H9 (cell line): ENCODE measurements at regions not wholly inside any gene's neighbourhood (a gene's known extent, or its start where the extent isn't known, plus 50 kb on each side); places are given as distances from the start of the nearest gene placed in this dataset.

ENCODE experiments used
- DNase-seq: peaks from one replicate; pipeline ENCODE4 v3.0.0-alpha.2; 2017
- H2AFZ ChIP-seq: one replicate; pipeline ENCODE4 v1.6.1; 2013; ENCODE audit warnings: mild to moderate bottlenecking, low read length, control low read depth, moderate library complexity
- H2AK5ac ChIP-seq: 2 replicates; pipeline ENCODE4 v1.6.1; 2013; ENCODE audit warnings: low read length, control low read depth, mixed read lengths; ENCODE audit not compliant: insufficient read length
- H2BK120ac ChIP-seq: one replicate; pipeline ENCODE4 v1.6.1; 2013; ENCODE audit warnings: low read depth, mild to moderate bottlenecking, low read length, control low read depth, inconsistent platforms; ENCODE audit not compliant: poor library complexity, severe bottlenecking
- H2BK12ac ChIP-seq: 2 replicates; pipeline ENCODE4 v1.6.1; 2013; ENCODE audit warnings: low read length, control low read depth, mixed read lengths, low read depth; ENCODE audit not compliant: insufficient read length
- H2BK15ac ChIP-seq: 2 replicates; pipeline ENCODE4 v1.6.1; 2013; ENCODE audit warnings: low read depth, low read length, control low read depth
- H2BK20ac ChIP-seq: one replicate; pipeline ENCODE4 v1.6.1; 2013; ENCODE audit warnings: low read depth, mild to moderate bottlenecking, low read length, control low read depth, inconsistent platforms; ENCODE audit not compliant: poor library complexity, severe bottlenecking
- H2BK5ac ChIP-seq: 2 replicates; pipeline ENCODE4 v1.6.1; 2013; ENCODE audit warnings: low read length, control low read depth, mixed read lengths; ENCODE audit not compliant: insufficient read length
- H3K14ac ChIP-seq: 2 replicates; pipeline ENCODE4 v1.6.1; 2013; ENCODE audit warnings: low read length, control low read depth; ENCODE audit not compliant: insufficient read depth
- H3K18ac ChIP-seq: 2 replicates; pipeline ENCODE4 v1.6.1; 2013; ENCODE audit warnings: low read depth, mild to moderate bottlenecking, mixed read lengths, low read length, control low read depth; ENCODE audit not compliant: insufficient read length
- H3K23ac ChIP-seq: 2 replicates; pipeline ENCODE4 v1.6.1; 2013; ENCODE audit warnings: low read length, control low read depth, mixed read lengths, low read depth; ENCODE audit not compliant: insufficient read length
- H3K23me2 ChIP-seq: 2 replicates; pipeline ENCODE4 v1.6.1; 2013; ENCODE audit warnings: low read depth, mild to moderate bottlenecking, mixed read lengths, low read length, control low read depth; ENCODE audit not compliant: insufficient read length, poor library complexity, severe bottlenecking
- H3K27ac ChIP-seq: 2 replicates; pipeline ENCODE4 v1.5.1; 2013; ENCODE audit warnings: low read length, control low read depth, mixed read lengths, low read depth; ENCODE audit not compliant: insufficient read length
- H3K27me3 ChIP-seq: 2 replicates; pipeline ENCODE4 v1.6.1; 2013; ENCODE audit warnings: low read length, control low read depth, inconsistent platforms; ENCODE audit not compliant: insufficient read depth
- H3K4ac ChIP-seq: 2 replicates; pipeline ENCODE4 v1.6.1; 2013; ENCODE audit warnings: low read depth, mild to moderate bottlenecking, control low read depth, inconsistent platforms, low read length, moderate library complexity
- H3K4me1 ChIP-seq: 2 replicates; pipeline ENCODE4 v1.6.1; 2013; ENCODE audit warnings: low read length, control low read depth, inconsistent platforms; ENCODE audit not compliant: insufficient read depth
- H3K4me2 ChIP-seq: 2 replicates; pipeline ENCODE4 v1.6.1; 2013; ENCODE audit warnings: low read length, control low read depth, mixed read lengths; ENCODE audit not compliant: insufficient read length, insufficient read depth
- H3K56ac ChIP-seq: 2 replicates; pipeline ENCODE4 v1.6.1; 2013; ENCODE audit warnings: low read depth, mild to moderate bottlenecking, mixed read lengths, low read length, control low read depth; ENCODE audit not compliant: insufficient read length
- H3K79me1 ChIP-seq: 2 replicates; pipeline ENCODE4 v1.6.1; 2013; ENCODE audit warnings: low read depth, mild to moderate bottlenecking, moderate library complexity, low read length, control low read depth, inconsistent platforms; ENCODE audit not compliant: insufficient read depth, poor library complexity, severe bottlenecking
- H3K79me2 ChIP-seq: 2 replicates; pipeline ENCODE4 v1.6.1; 2013; ENCODE audit warnings: low read length, control low read depth, inconsistent platforms; ENCODE audit not compliant: insufficient read depth
- H3K9ac ChIP-seq: 2 replicates; pipeline ENCODE4 v1.6.1; 2013; ENCODE audit warnings: low read length, control low read depth, mixed read lengths; ENCODE audit not compliant: insufficient read length; ENCODE audit errors: extremely low read depth
- H3K9me3 ChIP-seq: one replicate; pipeline ENCODE4 v1.6.1; 2013; ENCODE audit warnings: low read depth, low read length, inconsistent platforms; ENCODE audit not compliant: control insufficient read depth
- H3T11ph ChIP-seq: one replicate; pipeline ENCODE4 v1.6.1; 2013; ENCODE audit warnings: mild to moderate bottlenecking, low read length, control low read depth, inconsistent platforms
- H4K20me1 ChIP-seq: one replicate; pipeline ENCODE4 v1.6.1; 2013; ENCODE audit not compliant: control insufficient read depth, insufficient read length, insufficient read depth
- H4K5ac ChIP-seq: 2 replicates; pipeline ENCODE4 v1.6.1; 2013; ENCODE audit warnings: low read depth, mild to moderate bottlenecking, mixed read lengths, low read length, control low read depth; ENCODE audit not compliant: insufficient read length
- H4K8ac ChIP-seq: replicated peaks from 2 replicates; pipeline ENCODE4 v1.6.1; 2013; ENCODE audit warnings: low read length, control low read depth, mixed read lengths, low read depth; ENCODE audit not compliant: insufficient read length
- H4K91ac ChIP-seq: 2 replicates; pipeline ENCODE4 v1.6.1; 2013; ENCODE audit warnings: low read depth, mild to moderate bottlenecking, moderate library complexity, mixed read lengths, low read length, control low read depth; ENCODE audit not compliant: insufficient read length
- H3K27ac Mint-ChIP-seq, 3 experiments: 2 replicates in 2 of 3; 3 replicates in 1 of 3; pipeline ENCODE4 v1.8.0; 2020 to 2021; ENCODE audit warnings: mixed read lengths in 3 of 3, mild to moderate bottlenecking in 1 of 3, moderate library complexity in 1 of 3
- H3K27me3 Mint-ChIP-seq: 2 replicates; pipeline ENCODE4 v1.8.0; 2021; ENCODE audit warnings: low read depth, mild to moderate bottlenecking, moderate library complexity, mixed read lengths
- H3K36me3 Mint-ChIP-seq, 3 experiments: 2 replicates in 2 of 3; 3 replicates in 1 of 3; pipeline ENCODE4 v1.8.0; 2020 to 2021; ENCODE audit warnings: low read depth in 3 of 3, mixed read lengths in 3 of 3; ENCODE audit not compliant: insufficient read depth in 1 of 3
- H3K4me1 Mint-ChIP-seq, 2 experiments: 2 replicates each; pipeline ENCODE4 v1.8.0; 2020; ENCODE audit warnings: mixed read lengths in 2 of 2
- H3K4me3 Mint-ChIP-seq, 2 experiments: 2 replicates in 1 of 2; 3 replicates in 1 of 2; pipeline ENCODE4 v1.8.0; 2020 to 2021; ENCODE audit warnings: mild to moderate bottlenecking in 2 of 2, mixed read lengths in 2 of 2, moderate library complexity in 1 of 2
- H3K9me3 Mint-ChIP-seq, 2 experiments: 2 replicates in 1 of 2; 3 replicates in 1 of 2; pipeline ENCODE4 v1.8.0; 2020; ENCODE audit warnings: mild to moderate bottlenecking in 2 of 2, mixed read lengths in 2 of 2, moderate library complexity in 1 of 2
- WGBS: extraction: QIAGEN DNeasy Blood & Tissue Kit; methylation state at CpG from one replicate; pipeline ENCODE4 v1.1.7; 2013; ENCODE audit warnings: missing lambda C conversion rate, low lambda C conversion rate, mixed read lengths; ENCODE audit not compliant: insufficient read length; ENCODE audit errors: extremely low coverage; 5-methylcytosine and 5-hydroxymethylcytosine counted together
- TF ChIP-seq, protein P1 (sequence below): fragments of 200-600 bp; sonication (generic); conservative IDR thresholded peaks from 3 replicates; pipeline ENCODE4 v1.8.0; 2021; ENCODE audit warnings: antibody characterized with exemption, mild to moderate bottlenecking

DNA sequence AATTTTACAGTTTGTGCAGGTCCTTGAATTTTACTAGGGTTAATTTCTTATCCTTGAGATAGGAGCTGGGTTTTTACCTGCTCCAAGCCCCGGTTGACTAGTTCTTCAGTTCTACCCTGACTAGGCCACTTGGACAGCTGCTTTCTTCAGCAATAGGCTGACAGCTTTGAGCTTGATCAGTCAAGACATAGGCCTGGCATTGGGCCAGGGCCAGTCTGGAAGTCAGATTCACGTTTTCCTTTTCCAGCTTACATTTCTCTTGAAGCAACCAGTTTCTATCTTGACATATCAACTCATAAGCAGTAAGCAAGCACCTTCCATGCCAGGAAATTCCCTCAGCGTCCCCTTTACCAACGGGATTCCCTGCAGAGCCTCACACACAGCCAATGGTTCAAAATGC, 63.7 kb upstream of the AJAP1 start:
- Mint-ChIP-seq H3K4me1 (peaks cover 2% of the 10 kb centered on the region in 2 experiments; a peak in 1 of 4 replicates), H3K27ac (no peak overlapping the region), H3K36me3 (no peaks in the 10 kb centered on the region), H3K27me3 (peaks cover 11% of the 10 kb centered on the region), H3K9me3 (no peaks in the 10 kb centered on the region), H3K4me3 (no peak overlapping the region)
- no peaks in the 10 kb centered on the region for H3K4me1 ChIP-seq
- H3K9me3 ChIP-seq: no peaks in the 10 kb centered on the region
- TF ChIP-seq, protein P1, sequence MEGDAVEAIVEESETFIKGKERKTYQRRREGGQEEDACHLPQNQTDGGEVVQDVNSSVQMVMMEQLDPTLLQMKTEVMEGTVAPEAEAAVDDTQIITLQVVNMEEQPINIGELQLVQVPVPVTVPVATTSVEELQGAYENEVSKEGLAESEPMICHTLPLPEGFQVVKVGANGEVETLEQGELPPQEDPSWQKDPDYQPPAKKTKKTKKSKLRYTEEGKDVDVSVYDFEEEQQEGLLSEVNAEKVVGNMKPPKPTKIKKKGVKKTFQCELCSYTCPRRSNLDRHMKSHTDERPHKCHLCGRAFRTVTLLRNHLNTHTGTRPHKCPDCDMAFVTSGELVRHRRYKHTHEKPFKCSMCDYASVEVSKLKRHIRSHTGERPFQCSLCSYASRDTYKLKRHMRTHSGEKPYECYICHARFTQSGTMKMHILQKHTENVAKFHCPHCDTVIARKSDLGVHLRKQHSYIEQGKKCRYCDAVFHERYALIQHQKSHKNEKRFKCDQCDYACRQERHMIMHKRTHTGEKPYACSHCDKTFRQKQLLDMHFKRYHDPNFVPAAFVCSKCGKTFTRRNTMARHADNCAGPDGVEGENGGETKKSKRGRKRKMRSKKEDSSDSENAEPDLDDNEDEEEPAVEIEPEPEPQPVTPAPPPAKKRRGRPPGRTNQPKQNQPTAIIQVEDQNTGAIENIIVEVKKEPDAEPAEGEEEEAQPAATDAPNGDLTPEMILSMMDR: no peak
- H4K5ac ChIP-seq: no peak overlapping the region
- DNase-seq: no peak
- H3K56ac ChIP-seq: no peak overlapping the region
- H3K27ac ChIP-seq: no peak overlapping the region
- no peak overlapping the region for H3T11ph ChIP-seq
- H4K91ac ChIP-seq: no peak overlapping the region
- H2BK120ac ChIP-seq: no peak overlapping the region
- no peaks in the 10 kb centered on the region for H3K79me2 ChIP-seq
- no peak overlapping the region for H3K9ac ChIP-seq
- H2AFZ ChIP-seq: no peak overlapping the region
- no CpG with 5 or more reads among the region's 4 CpGs for WGBS
- H3K18ac ChIP-seq: no peak overlapping the region
- H3K27me3 ChIP-seq: no peaks in the 10 kb centered on the region
- no peak overlapping the region for H2AK5ac ChIP-seq
- H4K20me1 ChIP-seq: no peaks in the 10 kb centered on the region
- H2BK12ac ChIP-seq: no peak overlapping the region
- no peaks in the 10 kb centered on the region for H3K79me1 ChIP-seq
- no peak overlapping the region for H2BK15ac ChIP-seq
- H3K23ac ChIP-seq: no peak overlapping the region
- H4K8ac ChIP-seq: no peak overlapping the region
- H3K4me2 ChIP-seq: no peak overlapping the region
- H3K14ac ChIP-seq: no peak overlapping the region
- no peak overlapping the region for H2BK20ac ChIP-seq
- H2BK5ac ChIP-seq: no peak overlapping the region
- H3K23me2 ChIP-seq: no peaks in the 10 kb centered on the region
- H3K4ac ChIP-seq: no peak overlapping the region
